Fibroblast of skin of scalp (primary cell): ENCODE measurements at regions not wholly inside any gene's neighbourhood (a gene's known extent, or its start where the extent isn't known, plus 50 kb on each side); places are given as distances from the start of the nearest gene placed in this dataset.
"Not testable (repeated sequence)": the region's sequence is repeated elsewhere in the genome, so short reads cannot be mapped to it uniquely, and the experiment has no call there.

Experiments
- DNase-seq: peaks from one replicate; pipeline ENCODE4 v3.0.0-alpha.2; 2013

- peak; percentile 1 for DNase-seq
Observed at GRCh38 chr7:53596230-53596629, 560.8 kb downstream of the POM121L12 start.

GRCh38 chr7:53600296-53600695 lies 564.9 kb downstream of the POM121L12 start:
- no peak for DNase-seq

- no peak for DNase-seq
Observed at GRCh38 chr7:53602817-53603418, 567.5 kb downstream of the POM121L12 start.

- no peak for DNase-seq
Observed at GRCh38 chr7:53603461-53603860, 568.0 kb downstream of the POM121L12 start.

GRCh38 chr7:53604201-53604600 lies 568.8 kb downstream of the POM121L12 start:
- peak; percentile 0 for DNase-seq

- no peak for DNase-seq
Observed at GRCh38 chr7:53607961-53608360, 572.5 kb downstream of the POM121L12 start.

- no peak for DNase-seq
Observed at GRCh38 chr7:53609185-53609584, 573.8 kb downstream of the POM121L12 start.

GRCh38 chr7:53611043-53611442 lies 575.6 kb downstream of the POM121L12 start:
- DNase-seq = no peak

- DNase-seq = no peak
Observed at GRCh38 chr7:53624356-53624755, 588.9 kb downstream of the POM121L12 start.

GRCh38 chr7:53628775-53629174 lies 593.3 kb downstream of the POM121L12 start:
- DNase-seq = no peak

GRCh38 chr7:53635251-53635650 lies 599.8 kb downstream of the POM121L12 start:
- DNase-seq = not testable (repeated sequence)

GRCh38 chr7:53638517-53638916 lies 603.1 kb downstream of the POM121L12 start:
- no peak for DNase-seq

- DNase-seq = no peak
Observed at GRCh38 chr7:53641091-53641490, 605.7 kb downstream of the POM121L12 start.

- DNase-seq = peak; percentile 0
Observed at GRCh38 chr7:53642361-53642760, 606.9 kb downstream of the POM121L12 start.

- no peak for DNase-seq
Observed at GRCh38 chr7:53642866-53643265, 607.4 kb downstream of the POM121L12 start.

- DNase-seq = no peak
Observed at GRCh38 chr7:53656881-53657280, 621.4 kb downstream of the POM121L12 start.

- no peak for DNase-seq
Observed at GRCh38 chr7:53657586-53657985, 622.2 kb downstream of the POM121L12 start.

- no peak for DNase-seq
Observed at GRCh38 chr7:53658951-53659350, 623.5 kb downstream of the POM121L12 start.

GRCh38 chr7:53661645-53662217 lies 626.3 kb downstream of the POM121L12 start:
- no peak for DNase-seq

- no peak for DNase-seq
Observed at GRCh38 chr7:53672681-53673080, 637.2 kb downstream of the POM121L12 start.

GRCh38 chr7:53675835-53676234 lies 640.4 kb downstream of the POM121L12 start:
- no peak for DNase-seq

GRCh38 chr7:53684693-53685092 lies 649.3 kb downstream of the POM121L12 start:
- DNase-seq = no peak

GRCh38 chr7:53690411-53690810 lies 655.0 kb downstream of the POM121L12 start:
- no peak for DNase-seq

- DNase-seq = no peak
Observed at GRCh38 chr7:53697913-53698312, 662.5 kb downstream of the POM121L12 start.
